Activated CD4-positive, alpha-beta T cell treated with anti-CD3 and anti-CD28 coated beads for 36 hours (primary cell): ENCODE measurements at regions not wholly inside any gene's neighbourhood (a gene's known extent, or its start where the extent isn't known, plus 50 kb on each side); places are given as distances from the start of the nearest gene placed in this dataset.
"Not testable (repeated sequence)": the region's sequence is repeated elsewhere in the genome, so short reads cannot be mapped to it uniquely, and the experiment has no call there.

ENCODE experiments used
- ATAC-seq: fragments of 200-7000 bp; cut with Tn5 transposase; one replicate; pipeline ENCODE4 v1.10.0; 2021; ENCODE audit warnings: mild to moderate bottlenecking, moderate library complexity
- CTCF ChIA-PET: fragments of 350-600 bp; sonication (Branson Sonifier 250); formaldehyde crosslinking; loops from one replicate; lab custom pipeline; 2021; ENCODE audit warnings: antibody characterized with exemption; lab: Charles Lee
- POLR2A ChIA-PET: fragments of 350-600 bp; sonication (Branson Sonifier 250); formaldehyde crosslinking; loops from one replicate; lab custom pipeline; 2021; ENCODE audit warnings: antibody characterized with exemption, inconsistent platforms; lab: Charles Lee
- DNase-seq: peaks from one replicate; pipeline ENCODE4 v3.0.0-alpha.2; 2020
- H3K27ac Mint-ChIP-seq: one replicate; pipeline ENCODE4 v1.8.0; 2021; ENCODE audit warnings: mixed read lengths
- H3K27me3 Mint-ChIP-seq: one replicate; pipeline ENCODE4 v1.8.0; 2021; ENCODE audit warnings: mixed read lengths
- H3K36me3 Mint-ChIP-seq: one replicate; pipeline ENCODE4 v1.8.0; 2021; ENCODE audit warnings: low read depth, mixed read lengths
- H3K4me1 Mint-ChIP-seq: one replicate; pipeline ENCODE4 v1.8.0; 2021; ENCODE audit warnings: mixed read lengths
- H3K4me3 Mint-ChIP-seq: one replicate; pipeline ENCODE4 v1.8.0; 2021; ENCODE audit warnings: mild to moderate bottlenecking, moderate library complexity, mixed read lengths
- H3K9me3 Mint-ChIP-seq: one replicate; pipeline ENCODE4 v1.8.0; 2021; ENCODE audit warnings: low read depth, mixed read lengths
- intact Hi-C, 2 experiments: fragments of 100-400 bp; cut with DNase I in 1 of 2; cut with micrococcal nuclease in 1 of 2; formaldehyde crosslinking; loops; one replicate each; pipeline versions ENCODE4 v1.14.2 to v1.15.1; 2022 to 2024; cut with DNase I, micrococcal nuclease

- POLR2A ChIA-PET = interaction anchor here (1.4 kb wide), 1 partner anchor 21 kb away, joined by 5 read pairs; no protein-coding TSS in a partner anchor
- intact Hi-C loops = no loop called here
Observed at GRCh38 chr6:137808191-137808590, 58.9 kb upstream of the TNFAIP3 start.

GRCh38 chr6:137808836-137809315, 58.2 kb upstream of the TNFAIP3 start:
- Mint-ChIP-seq H3K36me3 (no peaks in the 10 kb centered on the region), H3K4me3 (no peak overlapping the region), H3K27me3 (no peaks in the 10 kb centered on the region), H3K9me3 (no peaks in the 10 kb centered on the region), H3K27ac (peak overlapping the region; percentile 45), H3K4me1 (peaks cover 83% of the 10 kb centered on the region)
- ATAC-seq = no peak
- DNase-seq = no peak
- ChIA-PET CTCF (interaction anchor here (0.6 to 5.3 kb wide), 8 partner anchors 8 to 102 kb away, joined by 3 to 69 read pairs (median 3); no protein-coding TSS in a partner anchor), POLR2A (interaction anchor here (1.4 kb wide), 1 partner anchor 20 kb away, joined by 5 read pairs; no protein-coding TSS in a partner anchor)
- intact Hi-C loops = no loop called here

More at GRCh38 chr6:137808191-137808590, 58.9 kb upstream of the TNFAIP3 start:
- Mint-ChIP-seq H3K4me1 (peaks cover 80% of the 10 kb centered on the region), H3K4me3 (no peak overlapping the region), H3K27me3 (no peaks in the 10 kb centered on the region), H3K36me3 (peaks cover 3% of the 10 kb centered on the region), H3K9me3 (peaks cover 4% of the 10 kb centered on the region), H3K27ac (peak overlapping the region; percentile 45)
- no peak for ATAC-seq
- no peak for DNase-seq
- CTCF ChIA-PET = interaction anchor here (0.6 to 5.3 kb wide), 5 partner anchors 8 to 102 kb away, joined by 3 to 69 read pairs (median 3); no protein-coding TSS in a partner anchor

- H3K4me3 Mint-ChIP-seq, H3K9me3 Mint-ChIP-seq, H3K36me3 Mint-ChIP-seq, intact Hi-C loops, DNase-seq, H3K27me3 Mint-ChIP-seq, ATAC-seq: not testable (repeated sequence)
- H3K4me1 Mint-ChIP-seq = peaks cover 74% of the 10 kb centered on the region
- CTCF ChIA-PET = interaction anchor here (0.9 to 5.3 kb wide), 10 partner anchors 10 to 118 kb away, joined by 3 to 69 read pairs (median 4); no protein-coding TSS in a partner anchor
- POLR2A ChIA-PET = interaction anchor here (0.5 to 0.6 kb wide), 2 partner anchors 21 to 589 kb away, joined by 3 read pairs; no protein-coding TSS in a partner anchor
- peak overlapping the region; percentile 43 for H3K27ac Mint-ChIP-seq
Observed at GRCh38 chr6:137809895-137810553, 57.0 kb upstream of the TNFAIP3 start.

GRCh38 chr6:137810554-137811120, 56.4 kb upstream of the TNFAIP3 start:
- CTCF ChIA-PET = interaction anchor here (1.0 to 5.3 kb wide), 13 partner anchors 10 to 165 kb away, joined by 3 to 69 read pairs (median 3); partner anchors contain the start of gene TNFAIP3

DNA sequence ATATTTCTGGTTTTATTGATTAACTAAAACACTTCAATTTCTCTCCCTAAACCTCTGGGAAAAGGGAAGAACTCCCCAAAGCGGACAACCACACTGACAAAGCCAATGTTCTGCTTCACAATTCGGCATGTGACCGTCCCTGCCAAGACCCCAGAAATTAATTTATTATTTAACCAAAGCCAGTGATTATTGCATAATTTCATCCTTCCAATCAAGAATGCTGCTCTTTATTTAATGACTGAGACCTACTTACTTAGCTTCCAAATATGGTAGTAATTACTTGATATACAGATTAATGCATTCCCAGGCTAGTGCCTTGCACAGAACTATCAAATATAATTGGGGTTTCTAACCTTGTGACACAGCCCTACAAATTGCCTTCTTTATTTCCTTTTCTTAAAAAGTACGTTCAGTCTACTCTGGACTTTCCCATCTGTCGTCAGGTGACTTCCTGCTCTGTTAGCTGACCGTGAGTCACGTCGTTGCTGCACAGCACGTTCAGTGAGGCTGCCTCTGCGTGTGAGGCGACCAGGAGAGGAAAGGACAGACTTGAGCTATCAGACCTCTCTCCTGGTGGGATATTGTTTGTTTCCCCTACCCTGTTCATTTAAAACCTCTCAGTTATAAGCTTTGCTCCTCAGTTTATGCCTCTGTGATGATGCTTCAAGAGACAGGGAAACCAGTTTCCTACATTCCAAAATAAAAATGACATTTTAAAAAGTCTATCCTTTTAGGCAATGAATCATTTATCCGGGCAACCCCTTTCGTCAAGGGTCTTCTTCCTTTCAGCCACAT, 55.7 kb upstream of the TNFAIP3 start:
- POLR2A ChIA-PET = interaction anchor here (0.9 to 1.3 kb wide), 3 partner anchors 10 to 15 kb away, joined by 3 to 7 read pairs (median 3); no protein-coding TSS in a partner anchor
- H3K4me1 Mint-ChIP-seq = peaks cover 79% of the 10 kb centered on the region
- peak; percentile 91 for DNase-seq

More at GRCh38 chr6:137810554-137811120, 56.4 kb upstream of the TNFAIP3 start:
- Mint-ChIP-seq H3K27me3 (no peaks in the 10 kb centered on the region), H3K9me3 (no peaks in the 10 kb centered on the region), H3K4me1 (peaks cover 72% of the 10 kb centered on the region), H3K4me3 (peak overlapping the region; percentile 1), H3K27ac (peak overlapping the region; percentile 83), H3K36me3 (no peaks in the 10 kb centered on the region)
- POLR2A ChIA-PET = interaction anchor here (0.5 to 0.6 kb wide), 2 partner anchors 20 to 589 kb away, joined by 3 read pairs; no protein-coding TSS in a partner anchor
- DNase-seq = no peak
- intact Hi-C loops = loop anchor here (1.0 kb wide), 5 partner anchors 10 to 57 kb away; partner anchors contain the start of gene TNFAIP3 (in 2 of the 2)
- ATAC-seq = no peak

DNA sequence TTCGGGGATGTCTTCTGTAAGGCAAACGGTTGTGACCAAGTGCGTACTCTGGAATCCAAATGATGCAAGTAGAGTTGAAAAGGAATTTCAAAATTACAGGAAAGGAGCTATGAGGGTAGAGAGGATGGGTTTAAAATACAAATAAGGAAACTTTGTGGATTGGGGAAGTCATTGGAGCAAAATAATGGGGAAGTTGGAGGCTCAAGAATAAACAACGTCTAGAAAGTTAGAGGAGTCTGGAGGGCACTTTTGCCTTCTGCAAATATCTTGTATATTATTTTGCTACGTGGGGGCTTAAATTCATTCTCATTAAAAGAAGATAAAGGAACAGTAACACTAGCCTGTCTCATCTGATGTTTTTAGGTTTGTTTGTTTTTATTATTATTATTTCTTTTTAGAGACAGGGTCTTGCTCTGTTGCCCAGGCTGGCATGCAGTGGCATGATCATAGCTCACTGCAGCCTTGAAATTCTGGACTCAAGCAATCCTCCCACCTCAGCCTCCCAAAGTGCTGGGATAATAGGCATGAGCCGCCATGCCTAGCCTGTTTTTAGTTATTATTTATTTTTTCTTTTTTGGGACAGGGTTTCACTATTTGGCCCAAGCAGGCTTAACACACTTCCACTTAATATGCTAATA, 55.0 kb upstream of the TNFAIP3 start:
- intact Hi-C loops = loop anchor here (1.0 kb wide), 5 partner anchors 12 to 55 kb away; partner anchors contain the start of gene TNFAIP3 (in 2 of the 2)
- POLR2A ChIA-PET = interaction anchor here (0.9 to 1.3 kb wide), 3 partner anchors 9 to 14 kb away, joined by 3 to 7 read pairs (median 3); no protein-coding TSS in a partner anchor
- Mint-ChIP-seq H3K9me3 (no peaks in the 10 kb centered on the region), H3K36me3 (peaks cover 3% of the 10 kb centered on the region), H3K4me1 (peaks cover 84% of the 10 kb centered on the region), H3K4me3 (peak overlapping the region; percentile 55), H3K27me3 (no peaks in the 10 kb centered on the region), H3K27ac (peak overlapping the region; percentile 83)
- ATAC-seq (no peak), DNase-seq (no peak)
- CTCF ChIA-PET = interaction anchor here (0.7 to 5.3 kb wide), 11 partner anchors 11 to 164 kb away, joined by 3 to 69 read pairs (median 4); partner anchors contain the start of gene TNFAIP3

More for the DNA sequence above, 55.7 kb upstream of the TNFAIP3 start:
- H3K36me3 Mint-ChIP-seq = peaks cover 3% of the 10 kb centered on the region
- peak; percentile 93 for ATAC-seq
- intact Hi-C loops = loop anchor here (1.0 kb wide), 5 partner anchors 11 to 56 kb away; partner anchors contain the start of gene TNFAIP3 (in 2 of the 2)
- no peaks in the 10 kb centered on the region for H3K9me3 Mint-ChIP-seq
- CTCF ChIA-PET = interaction anchor here (0.7 to 5.3 kb wide), 15 partner anchors 10 to 164 kb away, joined by 3 to 69 read pairs (median 4); partner anchors contain the start of gene TNFAIP3
- H3K27ac Mint-ChIP-seq = peak overlapping the region; percentile 83
- H3K4me3 Mint-ChIP-seq = peak overlapping the region; percentile 55
- H3K27me3 Mint-ChIP-seq = no peaks in the 10 kb centered on the region

DNA sequence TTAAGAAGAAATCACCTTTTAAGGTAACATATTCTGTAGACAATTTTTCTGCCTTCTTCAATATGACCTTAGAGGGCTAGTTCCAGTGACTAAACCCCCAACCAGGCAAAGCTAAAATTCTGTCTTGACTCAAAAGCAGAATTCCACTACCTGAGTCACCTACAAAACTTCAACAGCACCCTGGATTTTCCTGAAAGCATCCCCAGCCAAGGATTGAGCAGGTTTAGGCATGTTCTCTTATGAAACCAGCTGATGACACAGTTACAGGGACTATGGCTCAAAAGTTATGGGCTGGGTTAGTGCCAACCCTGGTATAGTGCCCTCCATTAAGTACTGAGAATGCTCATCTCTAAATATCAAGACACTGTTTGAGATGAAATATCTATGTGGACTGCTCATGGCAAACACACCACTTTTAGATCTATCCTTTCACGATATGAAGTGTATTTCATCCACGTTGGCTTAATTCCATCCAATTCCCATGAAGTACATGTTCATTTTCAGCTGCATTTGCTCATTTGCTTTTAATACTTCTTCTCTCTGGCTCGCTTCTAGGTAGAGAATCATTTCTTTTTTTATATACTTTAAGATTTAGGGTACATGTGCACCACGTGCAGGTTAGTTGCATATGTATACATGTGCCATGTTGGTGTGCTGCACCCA, 53.6 kb upstream of the TNFAIP3 start:
- Mint-ChIP-seq H3K27ac (peak overlapping the region; percentile 37), H3K27me3 (no peaks in the 10 kb centered on the region), H3K36me3 (peaks cover 3% of the 10 kb centered on the region), H3K9me3 (no peaks in the 10 kb centered on the region), H3K4me3 (no peak overlapping the region), H3K4me1 (peaks cover 79% of the 10 kb centered on the region)
- POLR2A ChIA-PET = interaction anchor here (1.0 to 1.1 kb wide), 2 partner anchors 15 to 53 kb away, joined by 3 read pairs; partner anchors contain the start of gene TNFAIP3
- ATAC-seq = peak; percentile 18
- CTCF ChIA-PET = interaction anchor here (0.5 to 0.6 kb wide), 2 partner anchors 54 to 70 kb away, joined by 3 read pairs; partner anchors contain the start of gene TNFAIP3
- intact Hi-C loops = no loop called here
- DNase-seq = peak; percentile 38

DNA sequence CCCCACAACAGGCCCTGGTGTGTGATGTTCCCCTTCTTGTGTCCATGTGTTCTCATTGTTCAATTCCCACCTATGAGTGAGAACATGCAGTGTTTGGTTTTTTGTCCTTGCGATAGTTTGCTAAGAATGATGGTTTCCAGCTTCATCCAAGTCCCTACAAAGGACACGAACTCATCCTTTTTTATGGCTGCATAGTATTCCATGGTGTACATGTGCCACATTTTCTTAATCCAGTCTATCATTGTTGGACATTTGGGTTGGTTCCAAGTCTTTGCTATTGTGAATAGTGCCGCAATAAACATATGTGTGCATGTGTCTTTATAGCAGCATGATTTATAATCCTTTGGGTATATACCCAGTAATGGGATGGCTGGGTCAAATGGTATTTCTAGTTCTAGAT, 53.0 kb upstream of the TNFAIP3 start:
- H3K27me3 Mint-ChIP-seq, DNase-seq, H3K27ac Mint-ChIP-seq, ATAC-seq, POLR2A ChIA-PET, H3K4me3 Mint-ChIP-seq, H3K9me3 Mint-ChIP-seq, intact Hi-C loops, H3K36me3 Mint-ChIP-seq: not testable (repeated sequence)
- H3K4me1 Mint-ChIP-seq = peaks cover 79% of the 10 kb centered on the region
- CTCF ChIA-PET = interaction anchor here (0.6 kb wide), 1 partner anchor 71 kb away, joined by 3 read pairs; no protein-coding TSS in a partner anchor

- Mint-ChIP-seq H3K9me3 (no peaks in the 10 kb centered on the region), H3K27me3 (no peaks in the 10 kb centered on the region), H3K27ac (peak overlapping the region; percentile 83), H3K4me3 (peak overlapping the region; percentile 0), H3K4me1 (peaks cover 79% of the 10 kb centered on the region), H3K36me3 (peaks cover 3% of the 10 kb centered on the region)
- ATAC-seq = no peak
- intact Hi-C loops = loop anchor here in 1 of 2 experiments (5.0 kb wide), 1 partner anchor 37 kb away; no protein-coding TSS in a partner anchor
- no peak for DNase-seq
- ChIA-PET CTCF (interaction anchor here (0.7 kb wide), 1 partner anchor 52 kb away, joined by 3 read pairs; the partner anchor contains the start of gene TNFAIP3), POLR2A (no interaction called here)
Observed at GRCh38 chr6:137815692-137816091, 51.4 kb upstream of the TNFAIP3 start.
